Frontal cortex (tissue), 3 donors: ENCODE measurements at regions not wholly inside any gene's neighbourhood (a gene's known extent, or its start where the extent isn't known, plus 50 kb on each side); places are given as distances from the start of the nearest gene placed in this dataset.
A peak's percentile ranks its signal among the peaks of the same experiment; 100 is the strongest.

Source experiments
- DNase-seq, 2 donors: peaks; one replicate each; pipeline ENCODE4 v3.0.0; 2012; ENCODE audit warnings: low spot score in 2 of 2
- FAIRE-seq: peaks from 2 replicates; lab custom pipeline; 2012; peaks lifted over from hg19 to GRCh38; lab: Jason Lieb, UNC
- donor health status: control.
- donor health status: control.
- donor health status: control.

DNA sequence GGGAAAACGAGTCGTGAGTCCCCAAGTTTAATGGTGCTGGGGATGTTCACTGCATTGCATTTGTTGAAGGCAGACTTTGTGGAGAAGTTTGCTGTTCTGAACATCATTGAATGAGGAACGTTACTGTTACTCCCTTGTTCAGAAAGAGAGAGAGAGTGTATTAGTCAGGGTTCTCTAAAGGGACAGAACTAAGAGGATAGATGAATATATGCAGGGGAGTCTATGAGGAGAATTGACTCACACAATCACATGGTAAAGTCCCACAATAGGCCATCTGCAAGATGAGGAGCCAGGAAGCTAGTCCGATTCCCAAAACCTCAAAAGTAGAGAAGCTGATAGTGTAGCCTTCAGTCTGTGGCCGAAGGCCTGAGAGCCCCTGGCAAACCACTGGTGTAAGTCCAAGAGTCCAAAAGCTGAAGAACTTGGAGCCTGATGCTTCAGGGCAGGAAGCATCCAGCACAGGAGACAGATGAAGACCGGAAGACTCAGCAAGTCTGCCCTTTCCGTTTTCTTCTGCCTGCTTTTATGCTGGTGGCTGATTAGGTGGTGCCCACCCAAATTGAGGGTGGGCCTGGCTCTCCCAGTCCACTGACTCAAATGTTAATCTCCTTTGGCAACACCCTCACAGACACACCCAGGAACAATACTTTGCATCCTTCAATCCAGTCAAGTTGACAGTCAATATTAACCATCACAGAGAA, 223.5 kb upstream of the PCSK2 start:
- no peak for FAIRE-seq
- no peak for DNase-seq

GRCh38 chr20:17010181-17010580, 216.7 kb upstream of the PCSK2 start:
- FAIRE-seq = no peak
- no peak for DNase-seq

- DNase-seq (no peak), FAIRE-seq (no peak)
Measured at GRCh38 chr20:17012546-17013226, 214.2 kb upstream of the PCSK2 start.

GRCh38 chr20:17014217-17014616, 212.6 kb upstream of the PCSK2 start:
- FAIRE-seq (no peak), DNase-seq (peak in 1 of 2 donors; percentile 18)

GRCh38 chr20:17014756-17015366, 212.0 kb upstream of the PCSK2 start:
- FAIRE-seq (no peak), DNase-seq (no peak)

GRCh38 chr20:17017232-17017631, 209.6 kb upstream of the PCSK2 start:
- FAIRE-seq = no peak

GRCh38 chr20:17021481-17021880, 205.4 kb upstream of the PCSK2 start:
- FAIRE-seq (no peak), DNase-seq (no peak)

More at GRCh38 chr20:17017232-17017631, 209.6 kb upstream of the PCSK2 start:
- DNase-seq = no peak

DNA sequence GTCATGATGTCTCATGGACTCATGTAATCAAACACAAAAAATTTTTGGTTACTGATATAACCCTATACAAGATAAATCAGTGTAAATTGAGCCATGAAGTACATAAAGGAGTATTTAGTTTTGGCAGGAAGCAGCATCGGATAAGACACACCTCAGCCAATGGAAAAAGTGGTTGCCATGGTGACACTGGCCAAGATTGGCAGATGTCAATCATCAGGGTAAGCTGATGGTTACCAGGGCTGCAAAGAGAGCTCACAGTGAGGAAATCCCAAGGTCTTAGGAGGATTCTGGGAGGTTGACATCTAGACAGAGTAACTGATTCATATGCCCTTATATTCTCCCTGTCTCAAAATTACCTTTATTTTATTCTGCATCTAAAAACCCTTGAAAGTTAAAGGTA, 203.8 kb upstream of the PCSK2 start:
- DNase-seq = no peak
- no peak for FAIRE-seq

DNA sequence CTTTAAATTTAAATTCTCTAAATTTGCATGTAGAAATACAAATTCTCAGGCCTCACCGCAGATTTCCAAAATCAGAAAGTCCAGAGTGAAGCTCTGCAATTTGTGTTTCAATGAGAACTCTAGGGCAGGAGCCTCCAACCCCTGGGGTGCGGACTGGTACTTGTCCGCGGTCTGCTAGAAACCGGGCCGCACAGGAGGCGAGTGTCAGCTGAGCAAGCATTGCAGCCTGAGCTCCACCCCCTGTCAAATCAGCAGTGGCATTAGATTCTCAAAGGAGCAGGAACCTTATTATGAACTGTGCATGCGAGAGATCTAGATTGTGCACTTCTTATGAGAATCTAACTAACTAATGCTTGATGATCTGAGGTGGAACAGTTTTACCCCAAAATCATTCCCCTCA, 203.0 kb upstream of the PCSK2 start:
- DNase-seq (no peak), FAIRE-seq (no peak)

GRCh38 chr20:17024513-17025119, 202.2 kb upstream of the PCSK2 start:
- DNase-seq = no peak
- FAIRE-seq = no peak

GRCh38 chr20:17026346-17026745, 200.5 kb upstream of the PCSK2 start:
- no peak for FAIRE-seq
- DNase-seq = no peak

GRCh38 chr20:17029698-17030097, 197.1 kb upstream of the PCSK2 start:
- FAIRE-seq (no peak), DNase-seq (no peak)

DNA sequence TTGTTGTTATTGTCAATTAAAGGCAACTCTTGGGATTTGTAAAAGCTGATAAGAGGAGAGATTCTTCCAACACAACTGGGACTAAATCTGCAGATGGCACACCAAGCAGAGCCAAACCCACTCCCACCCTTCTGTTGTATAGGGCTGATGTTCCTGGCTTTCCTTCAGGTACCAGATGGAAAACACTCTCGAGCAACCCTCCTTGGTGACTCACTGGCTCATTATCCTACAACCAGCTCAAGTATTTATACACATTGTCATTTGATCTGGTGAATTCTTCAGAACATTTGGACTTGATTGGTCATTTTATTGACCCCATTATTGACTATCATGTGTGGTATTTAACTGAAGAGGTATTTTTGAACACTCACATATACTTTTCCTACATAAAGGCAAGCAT, 190.3 kb upstream of the PCSK2 start:
- FAIRE-seq (no peak), DNase-seq (no peak)

GRCh38 chr20:17042122-17042521, 184.7 kb upstream of the PCSK2 start:
- no peak for DNase-seq
- FAIRE-seq = no peak

DNA sequence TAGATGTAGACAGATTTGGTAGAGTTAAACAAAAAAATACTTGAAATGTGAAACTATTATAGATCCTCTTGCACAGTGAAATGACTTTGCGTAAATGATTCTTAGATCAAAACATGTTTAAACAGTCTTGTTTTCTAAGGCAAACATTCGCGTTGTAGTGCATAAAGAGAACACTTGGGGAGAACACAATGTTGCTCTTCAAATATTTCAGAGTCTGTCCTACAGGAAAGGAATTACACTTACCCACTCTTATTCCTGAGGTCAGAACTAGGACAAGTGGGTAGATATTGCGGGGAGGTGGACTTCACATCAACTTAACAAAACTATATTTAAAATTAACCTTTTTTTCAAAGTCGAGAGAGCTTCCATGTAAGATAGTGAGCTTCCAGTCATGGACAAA, 183.5 kb upstream of the PCSK2 start:
- no peak for DNase-seq
- FAIRE-seq = no peak

DNA sequence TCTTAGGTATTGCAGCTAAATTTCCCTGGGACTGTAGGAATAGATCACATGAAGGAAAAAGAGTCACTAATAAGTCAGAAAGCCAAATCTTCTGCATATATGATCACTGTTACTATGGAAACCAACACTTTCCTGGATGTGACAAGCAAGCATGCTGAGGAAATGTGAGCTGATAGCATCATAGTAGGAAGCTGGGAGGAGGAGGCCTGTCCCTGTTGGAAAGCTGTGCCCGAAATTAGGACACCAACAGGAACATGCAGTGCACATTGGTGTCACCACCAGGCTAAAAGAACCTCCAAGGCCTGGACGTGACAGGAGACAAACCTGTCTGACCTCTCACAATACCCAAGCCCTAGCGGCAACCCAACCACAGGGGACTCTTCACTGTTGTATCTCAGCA, 181.9 kb upstream of the PCSK2 start:
- DNase-seq = no peak

DNA sequence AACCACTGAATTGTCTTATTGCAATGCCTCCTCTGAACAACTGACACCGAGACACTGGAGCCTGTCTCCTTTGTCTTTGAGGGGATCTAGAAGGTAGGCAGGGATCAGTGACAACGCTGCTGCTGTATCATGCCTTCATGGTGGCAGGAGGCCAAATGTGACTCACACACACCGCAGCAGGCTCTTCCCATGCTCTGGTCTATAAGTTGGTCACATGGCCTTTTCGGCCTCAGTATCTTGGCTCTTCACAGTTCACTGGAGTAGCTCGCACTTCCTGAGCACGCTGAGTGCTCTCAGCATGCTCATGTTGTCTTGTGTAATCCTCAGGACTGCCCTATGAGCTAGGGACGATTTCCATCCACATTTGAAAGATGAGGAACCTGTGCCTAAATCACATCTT, 167.4 kb upstream of the PCSK2 start:
- DNase-seq = no peak
- no peak for FAIRE-seq

More for the DNA sequence above, 181.9 kb upstream of the PCSK2 start:
- no peak for FAIRE-seq

DNA sequence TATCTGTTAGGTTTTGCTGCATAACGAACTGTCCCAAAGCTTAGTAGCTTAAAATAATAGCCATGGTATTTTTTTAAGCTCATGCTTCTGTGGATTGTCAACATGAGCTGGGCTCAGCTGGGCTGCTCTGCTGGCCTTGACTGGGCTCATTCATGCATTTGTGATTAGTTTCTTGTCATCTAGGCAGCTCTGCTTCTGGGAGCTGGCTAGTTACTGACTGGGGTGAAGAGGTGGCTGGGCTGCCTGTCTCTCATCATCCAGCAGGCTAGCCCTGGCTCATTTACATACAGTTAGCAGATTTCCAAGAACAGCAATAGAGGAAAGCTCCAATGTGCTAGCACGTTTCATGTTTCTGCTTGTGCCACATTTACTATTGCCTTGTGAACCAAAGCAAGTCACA, 165.1 kb upstream of the PCSK2 start:
- FAIRE-seq = no peak
- DNase-seq = no peak

DNA sequence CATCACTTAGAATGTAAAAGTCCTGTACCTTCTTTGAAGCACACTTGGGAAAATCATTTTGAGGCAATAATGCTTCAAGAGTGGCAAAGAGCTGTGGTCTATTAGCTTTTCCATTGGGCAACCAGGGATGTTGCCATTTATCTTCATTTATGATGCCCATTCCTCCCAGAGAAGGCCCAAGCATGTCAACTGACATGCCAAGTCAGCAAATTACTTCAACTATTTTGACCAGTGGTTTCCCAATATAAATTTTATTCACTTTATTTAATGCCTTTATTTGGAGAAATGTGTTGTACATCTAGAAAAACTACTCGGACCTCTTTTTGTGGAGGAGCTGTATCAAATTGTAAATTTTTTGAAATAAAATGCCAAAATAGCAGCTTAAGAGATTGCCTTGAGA, 164.1 kb upstream of the PCSK2 start:
- DNase-seq = no peak
- no peak for FAIRE-seq

- DNase-seq (no peak), FAIRE-seq (no peak)
Measured at GRCh38 chr20:17066902-17067301, 159.9 kb upstream of the PCSK2 start.
